B cell (primary cell): ENCODE measurements at regions not wholly inside any gene's neighbourhood (a gene's known extent, or its start where the extent isn't known, plus 50 kb on each side); places are given as distances from the start of the nearest gene placed in this dataset.

Experiments
- CTCF ChIP-seq: fragments of 200-600 bp; IDR thresholded peaks from one replicate; pipeline ENCODE4 v1.8.0; 2022; ENCODE audit warnings: antibody characterized with exemption, mild to moderate bottlenecking
- EZH2 ChIP-seq: IDR thresholded peaks from 2 replicates; pipeline ENCODE4 v1.6.1; 2012; ENCODE audit warnings: borderline replicate concordance, low read depth, mild to moderate bottlenecking, moderate library complexity, low read length; ENCODE audit not compliant: insufficient read depth, poor library complexity, severe bottlenecking

- no peak for TF ChIP-seq CTCF
- no peak for TF ChIP-seq EZH2
Observed at GRCh38 chr11:88438721-88439120, 101.2 kb upstream of the CTSC start.
